ENCODE measurements at regions not wholly inside any gene's neighbourhood (a gene's known extent, or its start where the extent isn't known, plus 50 kb on each side); places are given as distances from the start of the nearest gene placed in this dataset.

- TF ChIP-seq, protein P1, sequence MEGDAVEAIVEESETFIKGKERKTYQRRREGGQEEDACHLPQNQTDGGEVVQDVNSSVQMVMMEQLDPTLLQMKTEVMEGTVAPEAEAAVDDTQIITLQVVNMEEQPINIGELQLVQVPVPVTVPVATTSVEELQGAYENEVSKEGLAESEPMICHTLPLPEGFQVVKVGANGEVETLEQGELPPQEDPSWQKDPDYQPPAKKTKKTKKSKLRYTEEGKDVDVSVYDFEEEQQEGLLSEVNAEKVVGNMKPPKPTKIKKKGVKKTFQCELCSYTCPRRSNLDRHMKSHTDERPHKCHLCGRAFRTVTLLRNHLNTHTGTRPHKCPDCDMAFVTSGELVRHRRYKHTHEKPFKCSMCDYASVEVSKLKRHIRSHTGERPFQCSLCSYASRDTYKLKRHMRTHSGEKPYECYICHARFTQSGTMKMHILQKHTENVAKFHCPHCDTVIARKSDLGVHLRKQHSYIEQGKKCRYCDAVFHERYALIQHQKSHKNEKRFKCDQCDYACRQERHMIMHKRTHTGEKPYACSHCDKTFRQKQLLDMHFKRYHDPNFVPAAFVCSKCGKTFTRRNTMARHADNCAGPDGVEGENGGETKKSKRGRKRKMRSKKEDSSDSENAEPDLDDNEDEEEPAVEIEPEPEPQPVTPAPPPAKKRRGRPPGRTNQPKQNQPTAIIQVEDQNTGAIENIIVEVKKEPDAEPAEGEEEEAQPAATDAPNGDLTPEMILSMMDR (IDR thresholded peaks at IDR 0.05): no peak
- no peak for TF ChIP-seq POLR2A (IDR thresholded peaks at IDR 0.05)
These were observed 111.4 kb downstream of the LIPG start for GRCh38 chr18:49673281-49673680.
